Activated naive CD4-positive, alpha-beta T cell treated with anti-CD3 and anti-CD28 coated beads for 36 hours (primary cell): ENCODE measurements at regions not wholly inside any gene's neighbourhood (a gene's known extent, or its start where the extent isn't known, plus 50 kb on each side); places are given as distances from the start of the nearest gene placed in this dataset.

ENCODE experiments used
- CTCF ChIA-PET: fragments of 350-600 bp; sonication (Branson Sonifier 250); formaldehyde crosslinking; loops from one replicate; lab custom pipeline; 2021; ENCODE audit warnings: antibody characterized with exemption; lab: Charles Lee
- DNase-seq: peaks from one replicate; pipeline ENCODE4 v3.0.0-alpha.2; 2020
- H3K27ac Mint-ChIP-seq: one replicate; pipeline ENCODE4 v1.8.0; 2021; ENCODE audit warnings: mild to moderate bottlenecking, mixed read lengths
- H3K27me3 Mint-ChIP-seq: one replicate; pipeline ENCODE4 v1.8.0; 2021; ENCODE audit warnings: low read depth, mixed read lengths
- H3K36me3 Mint-ChIP-seq: one replicate; pipeline ENCODE4 v1.8.0; 2021; ENCODE audit warnings: low read depth, mixed read lengths
- H3K4me1 Mint-ChIP-seq: one replicate; pipeline ENCODE4 v1.8.0; 2021; ENCODE audit warnings: low read depth, mixed read lengths
- H3K4me3 Mint-ChIP-seq: one replicate; pipeline ENCODE4 v1.8.0; 2021; ENCODE audit warnings: mild to moderate bottlenecking, moderate library complexity, mixed read lengths
- H3K9me3 Mint-ChIP-seq: one replicate; pipeline ENCODE4 v1.8.0; 2021; ENCODE audit warnings: mixed read lengths
- intact Hi-C: fragments of 100-400 bp; cut with micrococcal nuclease; formaldehyde crosslinking; loops from one replicate; pipeline ENCODE4 v1.15.1; 2023

DNA sequence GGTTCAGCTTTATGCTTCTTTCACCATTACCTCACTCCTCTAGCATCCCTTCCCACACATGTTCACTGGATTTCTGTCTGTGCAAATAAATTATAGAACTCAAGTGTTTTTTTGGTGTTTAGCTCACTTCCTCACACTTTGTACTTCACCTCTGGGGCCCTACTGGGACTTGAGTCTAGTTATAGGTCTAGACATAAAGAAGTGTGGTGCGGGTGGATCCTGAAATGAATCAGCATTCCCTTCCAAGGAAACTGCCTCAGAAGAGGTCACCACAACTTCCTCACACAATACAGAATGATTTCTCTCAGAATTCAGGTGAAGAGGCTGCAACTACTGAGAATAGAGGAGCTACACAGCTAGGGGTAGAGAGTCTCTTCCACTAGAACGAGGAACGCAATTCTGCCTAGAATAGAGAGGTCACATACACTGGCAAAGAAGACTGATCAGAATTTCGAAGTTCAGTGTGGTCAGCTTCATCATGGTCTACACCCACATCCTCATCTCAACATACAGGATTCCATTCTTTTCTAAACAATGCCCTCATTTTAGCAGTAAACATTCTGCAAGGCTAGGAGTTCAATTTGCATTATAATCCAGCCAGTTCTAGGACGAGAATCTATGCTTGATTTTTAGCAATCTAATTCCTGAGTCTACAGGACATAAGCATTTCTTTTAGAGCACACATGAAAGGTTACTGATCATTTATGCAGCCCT is 938.7 kb upstream of the PHF14 start:
- intact Hi-C loops = no loop called here
- Mint-ChIP-seq H3K4me1 (no peaks in the 10 kb centered on the region), H3K4me3 (no peak overlapping the region), H3K27ac (no peak overlapping the region), H3K36me3 (no peaks in the 10 kb centered on the region), H3K9me3 (no peaks in the 10 kb centered on the region), H3K27me3 (no peaks in the 10 kb centered on the region)
- CTCF ChIA-PET = no interaction called here
- no peak for DNase-seq

DNA sequence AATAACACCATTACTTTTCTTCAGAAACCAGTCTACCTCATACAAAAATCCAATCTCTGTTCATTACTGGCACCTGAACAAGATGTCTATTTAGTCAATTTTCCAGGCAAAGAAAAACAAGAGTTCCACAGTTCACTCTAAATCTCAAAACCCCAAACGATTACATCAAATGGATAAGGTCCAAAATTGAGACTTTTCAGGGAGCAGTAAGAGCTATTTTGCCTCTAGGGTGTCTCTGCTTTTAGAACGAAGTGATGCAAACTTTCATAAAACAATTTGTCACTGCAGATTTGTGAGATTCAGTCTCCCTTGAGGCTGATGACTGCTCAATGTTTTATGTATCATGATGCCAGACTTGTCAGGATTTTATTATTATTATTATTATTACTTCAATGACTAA is 937.0 kb upstream of the PHF14 start:
- H3K9me3 Mint-ChIP-seq = no peaks in the 10 kb centered on the region
- H3K36me3 Mint-ChIP-seq = no peaks in the 10 kb centered on the region
- no peaks in the 10 kb centered on the region for H3K4me1 Mint-ChIP-seq
- no peaks in the 10 kb centered on the region for H3K27me3 Mint-ChIP-seq
- intact Hi-C loops = no loop called here
- no peak for DNase-seq
- H3K4me3 Mint-ChIP-seq = no peak overlapping the region
- CTCF ChIA-PET = no interaction called here
- no peak overlapping the region for H3K27ac Mint-ChIP-seq

DNA sequence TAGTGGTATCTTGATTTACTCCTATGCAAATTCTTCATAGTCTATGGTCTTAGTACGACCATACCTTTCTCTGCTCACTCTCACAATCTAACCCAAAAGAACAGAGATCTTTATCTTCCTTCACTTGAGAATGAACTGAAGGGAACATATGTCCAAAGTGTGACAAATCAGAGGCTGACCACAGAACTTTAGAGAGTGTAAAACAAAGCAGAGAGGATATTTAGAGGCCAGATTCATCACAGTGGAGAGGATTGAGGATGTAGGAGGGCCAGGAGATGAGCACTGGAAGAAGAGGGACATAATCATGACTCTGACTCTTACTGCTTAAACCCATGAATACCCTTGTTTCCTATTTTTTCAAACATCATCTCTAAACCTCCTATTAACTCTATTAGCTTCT is 935.3 kb upstream of the PHF14 start:
- no peak for DNase-seq
- no peak overlapping the region for H3K4me3 Mint-ChIP-seq
- intact Hi-C loops = no loop called here
- no peaks in the 10 kb centered on the region for H3K27me3 Mint-ChIP-seq
- no peaks in the 10 kb centered on the region for H3K4me1 Mint-ChIP-seq
- no peaks in the 10 kb centered on the region for H3K36me3 Mint-ChIP-seq
- no peak overlapping the region for H3K27ac Mint-ChIP-seq
- CTCF ChIA-PET = no interaction called here
- peaks cover 1% of the 10 kb centered on the region for H3K9me3 Mint-ChIP-seq

DNA sequence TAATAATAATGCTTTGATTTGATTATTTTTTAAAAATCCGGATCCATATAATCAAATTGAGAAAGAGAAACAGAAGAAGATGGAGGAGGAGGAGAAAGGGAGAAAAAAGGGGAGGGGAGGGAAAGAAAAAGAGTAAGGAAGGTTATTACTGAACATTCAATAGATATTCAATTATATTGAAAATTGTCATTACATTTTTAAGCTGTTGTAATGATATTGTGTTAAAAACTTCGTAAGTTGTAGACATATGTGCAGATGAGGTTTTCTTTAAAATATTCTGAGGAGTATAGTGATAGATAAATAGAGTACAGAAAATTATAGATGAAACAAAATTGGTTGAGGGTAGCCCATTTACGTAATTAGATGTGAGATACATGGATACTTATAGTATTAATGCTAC is 933.0 kb upstream of the PHF14 start:
- no peaks in the 10 kb centered on the region for H3K27me3 Mint-ChIP-seq
- no peak for DNase-seq
- H3K4me1 Mint-ChIP-seq = no peaks in the 10 kb centered on the region
- CTCF ChIA-PET = no interaction called here
- intact Hi-C loops = no loop called here
- H3K4me3 Mint-ChIP-seq = no peak overlapping the region
- no peaks in the 10 kb centered on the region for H3K36me3 Mint-ChIP-seq
- H3K27ac Mint-ChIP-seq = no peak overlapping the region
- peaks cover 1% of the 10 kb centered on the region for H3K9me3 Mint-ChIP-seq

DNA sequence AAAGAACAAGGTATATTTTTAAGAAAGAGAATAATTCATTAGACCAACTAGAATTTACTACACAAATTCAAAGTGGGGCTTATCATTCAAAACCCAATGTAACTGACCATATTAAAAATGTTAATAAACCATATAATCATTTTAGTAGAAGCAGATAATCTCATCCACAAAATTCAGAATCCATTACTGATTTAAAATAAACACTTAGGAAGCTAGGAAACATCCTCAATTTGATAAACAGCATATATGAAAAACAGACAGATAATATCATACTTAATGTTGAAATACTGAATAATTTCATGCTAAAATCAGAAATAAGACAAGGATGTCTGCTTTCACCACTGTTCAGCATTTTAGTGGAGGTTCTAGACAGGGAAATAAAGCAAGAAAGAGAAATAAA is 902.8 kb upstream of the PHF14 start:
- Mint-ChIP-seq H3K27me3 (no peaks in the 10 kb centered on the region), H3K9me3 (no peaks in the 10 kb centered on the region), H3K27ac (no peak overlapping the region), H3K4me3 (no peak overlapping the region), H3K36me3 (no peaks in the 10 kb centered on the region), H3K4me1 (no peaks in the 10 kb centered on the region)
- CTCF ChIA-PET = interaction anchor here (0.6 to 0.7 kb wide), 3 partner anchors 63 to 1734 kb away, joined by 3 to 5 read pairs (median 3); no protein-coding TSS in a partner anchor
- no peak for DNase-seq
- intact Hi-C loops = no loop called here

DNA sequence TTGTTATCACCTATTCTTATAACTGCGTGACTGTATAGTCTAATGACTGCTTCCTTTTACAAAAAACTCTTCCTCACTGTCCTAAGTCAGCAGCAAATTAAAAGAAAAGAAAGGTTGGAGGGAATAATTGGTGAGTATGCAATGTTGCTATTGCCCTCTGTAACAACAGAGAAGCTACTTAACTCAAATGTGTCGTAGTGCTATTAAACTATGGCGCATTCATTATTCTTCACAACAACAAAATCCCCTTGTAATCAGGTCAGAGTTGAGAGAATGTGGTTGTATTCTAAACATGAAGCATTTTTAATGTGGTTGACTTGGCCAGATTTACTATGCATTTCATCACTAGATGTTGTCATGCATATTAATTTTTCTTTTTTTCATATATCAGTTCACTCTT is 897.8 kb upstream of the PHF14 start:
- CTCF ChIA-PET = no interaction called here
- no peaks in the 10 kb centered on the region for H3K36me3 Mint-ChIP-seq
- no peak for DNase-seq
- H3K4me3 Mint-ChIP-seq = no peak overlapping the region
- intact Hi-C loops = no loop called here
- no peaks in the 10 kb centered on the region for H3K27me3 Mint-ChIP-seq
- H3K9me3 Mint-ChIP-seq = no peaks in the 10 kb centered on the region
- H3K4me1 Mint-ChIP-seq = no peaks in the 10 kb centered on the region
- H3K27ac Mint-ChIP-seq = no peak overlapping the region

DNA sequence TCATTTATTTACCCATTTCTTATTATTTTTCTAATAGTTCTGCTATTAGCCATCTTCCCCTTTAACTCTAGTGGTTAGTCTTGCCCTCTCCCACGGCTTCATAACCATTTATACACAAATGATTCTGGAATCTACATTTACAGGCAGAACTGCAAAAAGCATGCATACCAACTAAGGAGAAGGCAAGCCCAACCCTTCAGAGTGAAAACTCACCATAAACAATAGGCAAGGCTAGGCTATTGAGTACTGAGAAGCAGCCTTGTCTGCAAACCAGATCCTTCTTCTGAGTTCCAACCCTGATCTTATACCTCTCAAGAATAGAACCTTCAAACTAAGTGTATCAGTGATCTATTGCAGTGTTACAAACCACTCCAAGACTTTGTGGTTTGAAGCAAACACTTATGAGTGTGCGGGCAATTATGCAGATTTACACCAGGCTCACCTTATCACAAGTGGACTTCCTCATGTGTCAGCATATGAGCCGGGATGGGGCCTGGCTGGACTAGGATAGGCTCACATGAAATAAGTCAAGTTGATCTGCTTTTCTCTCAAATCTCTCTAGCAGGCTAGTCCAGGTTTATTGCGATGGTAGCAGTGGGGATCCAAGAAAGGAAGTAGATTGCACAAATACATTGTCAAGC is 896.9 kb upstream of the PHF14 start:
- Mint-ChIP-seq H3K27ac (no peak overlapping the region), H3K9me3 (no peaks in the 10 kb centered on the region), H3K4me1 (no peaks in the 10 kb centered on the region), H3K36me3 (no peaks in the 10 kb centered on the region), H3K4me3 (no peak overlapping the region), H3K27me3 (no peaks in the 10 kb centered on the region)
- no peak for DNase-seq
- CTCF ChIA-PET = no interaction called here
- intact Hi-C loops = no loop called here

DNA sequence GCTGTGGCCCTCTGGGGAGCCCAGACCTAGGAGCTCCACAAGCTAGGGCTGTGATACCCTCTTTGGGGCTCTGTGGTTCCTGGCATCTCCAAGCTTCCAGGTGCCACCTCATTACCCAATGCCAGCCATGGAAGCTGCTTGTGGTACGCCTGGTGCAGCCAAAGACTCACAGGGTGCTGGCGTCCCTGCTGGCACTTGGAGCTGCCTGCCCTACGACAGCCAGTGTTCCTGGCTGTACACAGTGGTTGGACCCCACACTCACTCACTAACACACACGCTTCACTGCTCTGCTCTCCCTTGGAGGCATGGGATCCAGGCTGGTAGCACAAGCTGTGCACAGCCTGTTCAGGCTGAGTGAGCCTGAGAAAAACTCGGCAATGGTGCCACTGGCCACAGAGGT is 894.1 kb upstream of the PHF14 start:
- peaks cover 2% of the 10 kb centered on the region for H3K9me3 Mint-ChIP-seq
- H3K36me3 Mint-ChIP-seq = no peaks in the 10 kb centered on the region
- intact Hi-C loops = no loop called here
- no peaks in the 10 kb centered on the region for H3K27me3 Mint-ChIP-seq
- no peaks in the 10 kb centered on the region for H3K4me1 Mint-ChIP-seq
- no peak overlapping the region for H3K27ac Mint-ChIP-seq
- no peak for DNase-seq
- CTCF ChIA-PET = no interaction called here
- H3K4me3 Mint-ChIP-seq = no peak overlapping the region

DNA sequence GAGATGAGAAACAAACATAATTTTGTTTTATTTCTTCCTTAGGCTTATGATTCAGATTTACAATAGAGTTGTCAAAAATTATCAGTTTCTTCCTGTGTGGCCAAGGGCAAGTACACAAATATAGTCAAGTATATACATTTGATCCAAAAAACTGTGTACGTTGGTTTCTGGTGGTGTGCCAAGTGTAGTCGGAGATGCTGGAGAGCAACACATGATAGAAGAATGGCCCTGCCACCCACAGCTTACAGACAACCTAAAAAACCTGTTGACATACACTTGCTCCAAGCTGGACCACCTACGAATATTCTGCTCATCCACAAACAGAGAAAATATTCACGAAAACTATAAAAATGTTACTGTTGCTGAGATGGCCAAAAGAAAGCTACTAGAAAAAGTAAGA is 890.8 kb upstream of the PHF14 start:
- no peaks in the 10 kb centered on the region for H3K27me3 Mint-ChIP-seq
- CTCF ChIA-PET = no interaction called here
- no peaks in the 10 kb centered on the region for H3K4me1 Mint-ChIP-seq
- no peak overlapping the region for H3K4me3 Mint-ChIP-seq
- H3K36me3 Mint-ChIP-seq = no peaks in the 10 kb centered on the region
- H3K27ac Mint-ChIP-seq = no peak overlapping the region
- H3K9me3 Mint-ChIP-seq = peaks cover 4% of the 10 kb centered on the region
- no peak for DNase-seq
- intact Hi-C loops = no loop called here

DNA sequence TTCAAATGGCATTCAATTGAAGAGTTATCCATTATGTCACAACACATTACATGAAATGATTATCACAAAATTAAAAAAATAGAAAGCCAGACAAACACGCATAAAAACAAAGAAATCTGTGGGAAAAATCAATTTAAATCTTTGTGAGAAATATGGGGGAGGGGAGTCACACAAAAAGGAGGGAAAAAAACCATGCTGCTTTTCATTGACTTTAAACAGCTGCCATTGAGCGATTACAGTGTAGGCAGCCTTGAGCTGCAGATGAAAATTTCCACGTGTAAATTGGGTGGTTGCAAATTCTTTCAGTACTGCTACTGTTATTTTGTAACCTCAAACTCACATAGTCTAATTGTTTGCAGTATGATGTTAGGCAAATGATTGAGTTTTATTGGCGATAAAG is 889.9 kb upstream of the PHF14 start:
- H3K27me3 Mint-ChIP-seq = no peaks in the 10 kb centered on the region
- CTCF ChIA-PET = no interaction called here
- intact Hi-C loops = no loop called here

DNA sequence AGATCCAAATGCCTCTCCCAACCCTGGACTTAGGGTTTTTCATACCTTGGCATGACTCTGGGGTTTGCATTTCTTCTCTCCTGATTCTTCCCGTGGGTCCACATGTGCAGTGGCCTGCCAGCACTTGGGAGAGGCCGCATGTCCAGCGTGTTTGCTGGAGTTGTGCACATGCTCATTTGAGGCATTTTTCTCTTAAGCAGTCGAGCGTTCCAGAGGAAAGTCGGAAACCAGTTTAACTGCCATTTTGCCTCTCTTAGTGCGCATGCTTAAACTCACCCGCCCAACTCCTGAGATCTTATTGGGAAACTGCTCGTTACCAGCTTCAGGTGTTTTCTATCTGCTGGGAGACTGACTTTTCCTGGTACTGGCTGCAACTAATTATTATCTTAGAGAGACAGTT is 888.4 kb upstream of the PHF14 start:
- intact Hi-C loops = no loop called here
- no peaks in the 10 kb centered on the region for H3K27me3 Mint-ChIP-seq
- H3K27ac Mint-ChIP-seq = no peak overlapping the region
- peaks cover 4% of the 10 kb centered on the region for H3K9me3 Mint-ChIP-seq
- no peak overlapping the region for H3K4me3 Mint-ChIP-seq
- no peaks in the 10 kb centered on the region for H3K4me1 Mint-ChIP-seq
- no peaks in the 10 kb centered on the region for H3K36me3 Mint-ChIP-seq
- CTCF ChIA-PET = no interaction called here
- DNase-seq = no peak

More for the DNA sequence above, 889.9 kb upstream of the PHF14 start:
- H3K4me1 Mint-ChIP-seq = no peaks in the 10 kb centered on the region
- no peak for DNase-seq
- peaks cover 4% of the 10 kb centered on the region for H3K9me3 Mint-ChIP-seq
- H3K27ac Mint-ChIP-seq = no peak overlapping the region
- H3K36me3 Mint-ChIP-seq = no peaks in the 10 kb centered on the region
- no peak overlapping the region for H3K4me3 Mint-ChIP-seq

DNA sequence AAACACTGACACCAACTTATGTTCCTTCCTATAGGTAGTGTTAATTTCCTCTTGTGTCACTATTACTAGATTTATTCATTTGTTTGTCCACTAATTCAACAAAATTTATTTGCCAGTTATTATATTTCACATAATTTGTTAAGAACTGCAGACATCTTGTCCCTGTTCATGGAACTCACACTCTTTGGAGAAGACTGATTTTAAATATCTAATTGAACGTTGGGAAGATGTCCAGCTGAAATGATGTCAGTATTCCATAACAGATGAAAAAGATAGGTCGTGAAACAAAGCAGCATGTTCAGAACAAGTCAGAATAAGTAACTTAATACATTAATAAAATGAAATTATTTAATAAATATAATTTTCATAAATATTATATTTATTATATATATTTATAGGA is 873.1 kb upstream of the PHF14 start:
- no peak for DNase-seq
- no peaks in the 10 kb centered on the region for H3K27me3 Mint-ChIP-seq
- CTCF ChIA-PET = no interaction called here
- H3K27ac Mint-ChIP-seq = no peak overlapping the region
- intact Hi-C loops = no loop called here
- H3K4me3 Mint-ChIP-seq = no peak overlapping the region
- no peaks in the 10 kb centered on the region for H3K4me1 Mint-ChIP-seq
- H3K9me3 Mint-ChIP-seq = peaks cover 3% of the 10 kb centered on the region
- H3K36me3 Mint-ChIP-seq = no peaks in the 10 kb centered on the region

DNA sequence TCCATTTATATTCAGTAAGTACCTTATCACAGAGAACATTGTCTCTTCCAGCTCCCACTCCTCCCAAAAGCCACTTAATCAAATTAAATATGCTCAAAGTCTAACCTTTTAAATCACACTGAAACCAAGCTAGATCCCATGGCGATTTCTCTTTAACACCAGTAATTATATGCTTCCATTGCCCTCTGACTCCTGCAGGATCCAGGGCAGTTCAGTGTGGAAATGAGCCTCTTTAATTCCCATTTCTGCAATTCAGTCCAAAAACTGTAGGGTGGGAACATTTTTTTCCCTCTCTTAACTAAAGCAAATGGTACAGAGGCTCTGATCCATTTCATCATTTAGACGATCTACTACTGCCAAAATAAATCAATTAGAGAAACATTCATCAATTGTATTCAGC is 872.3 kb upstream of the PHF14 start:
- Mint-ChIP-seq H3K36me3 (no peaks in the 10 kb centered on the region), H3K4me3 (no peak overlapping the region), H3K4me1 (no peaks in the 10 kb centered on the region), H3K27ac (no peak overlapping the region), H3K27me3 (no peaks in the 10 kb centered on the region), H3K9me3 (peaks cover 3% of the 10 kb centered on the region)
- intact Hi-C loops = no loop called here
- CTCF ChIA-PET = no interaction called here
- DNase-seq = no peak
